ENCODE measurements at regions not wholly inside any gene's neighbourhood (a gene's known extent, or its start where the extent isn't known, plus 50 kb on each side); places are given as distances from the start of the nearest gene placed in this dataset.

DNA sequence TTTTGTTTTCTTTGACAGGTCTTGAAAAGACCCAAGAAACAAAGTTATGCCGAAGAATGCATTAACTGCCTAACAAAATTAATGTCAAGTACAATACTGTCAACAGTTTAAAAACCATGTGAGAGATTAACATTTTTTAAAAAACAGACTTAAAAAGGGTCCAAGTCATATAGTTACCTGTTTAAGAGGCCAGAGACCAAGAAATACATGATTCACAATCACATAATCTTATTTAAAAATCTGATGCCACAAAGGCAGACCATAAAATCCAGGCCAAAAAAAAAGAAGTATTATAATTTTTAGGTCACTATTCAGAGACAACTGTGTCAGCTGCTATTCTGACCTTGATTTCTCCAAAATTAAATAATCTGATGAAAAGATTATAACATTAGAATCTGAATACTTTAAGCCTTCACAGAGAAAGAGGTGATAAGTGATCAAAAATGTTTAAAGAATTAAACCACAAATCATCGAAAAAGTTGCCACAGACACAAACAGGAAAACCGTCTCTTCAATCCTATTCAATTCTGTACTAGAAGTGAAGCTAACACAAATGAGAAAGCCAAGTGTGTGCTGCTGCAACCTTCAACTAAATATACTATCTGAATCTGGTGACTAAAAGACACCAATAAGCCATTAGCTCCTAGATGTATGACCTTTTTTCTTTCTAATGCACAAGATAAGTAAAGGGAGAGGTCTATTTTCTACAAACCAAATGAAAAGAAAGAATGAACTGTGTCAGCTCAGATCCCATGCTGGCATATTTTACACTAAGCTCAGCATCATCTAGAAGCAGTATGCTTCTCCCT is 286.0 kb downstream of the ZEB2 start:
- TF ChIP-seq CTCF (conservative IDR thresholded peaks at IDR 0.05; ENCODE audit: low read depth, low read length) (no peak), EZH2 (IDR thresholded peaks at IDR 0.05; ENCODE audit: borderline replicate concordance, low read depth, low read length, poor library complexity, severe bottlenecking) (no peak)
